Calu3 (cell line): ENCODE measurements at regions not wholly inside any gene's neighbourhood (a gene's known extent, or its start where the extent isn't known, plus 50 kb on each side); places are given as distances from the start of the nearest gene placed in this dataset.

Experiments
- BruUV-seq: library from RNA; stranded (reverse); fragments of 400-500 nt; replicated peaks from 2 replicates; lab custom pipeline; 2021; lab: Mats Ljungman, UMichigan
- CTCF ChIA-PET: fragments of 300-600 bp; sonication (Branson Sonifier 250); formaldehyde crosslinking; loops from one replicate; lab custom pipeline; 2022; ENCODE audit warnings: antibody characterized with exemption; lab: Charles Lee
- DNase-seq: peaks from one replicate; pipeline ENCODE4 v3.0.0; 2022
- H3K27ac Mint-ChIP-seq: one replicate; pipeline ENCODE4 v1.8.0; 2022; ENCODE audit warnings: mixed read lengths; ENCODE audit not compliant: unreplicated experiment
- H3K27me3 Mint-ChIP-seq: one replicate; pipeline ENCODE4 v1.8.0; 2022; ENCODE audit warnings: mixed read lengths; ENCODE audit not compliant: unreplicated experiment
- H3K36me3 Mint-ChIP-seq: one replicate; pipeline ENCODE4 v1.8.0; 2022; ENCODE audit warnings: mild to moderate bottlenecking, moderate library complexity, mixed read lengths; ENCODE audit not compliant: insufficient read depth, unreplicated experiment
- H3K4me1 Mint-ChIP-seq: one replicate; pipeline ENCODE4 v1.8.0; 2022; ENCODE audit warnings: mild to moderate bottlenecking, low read depth, mixed read lengths; ENCODE audit not compliant: unreplicated experiment
- H3K4me3 Mint-ChIP-seq: one replicate; pipeline ENCODE4 v1.8.0; 2022; ENCODE audit warnings: mild to moderate bottlenecking, low read depth, moderate library complexity, mixed read lengths; ENCODE audit not compliant: unreplicated experiment
- H3K9me3 Mint-ChIP-seq: one replicate; pipeline ENCODE4 v1.8.0; 2022; ENCODE audit warnings: low read depth, mixed read lengths; ENCODE audit not compliant: unreplicated experiment
- intact Hi-C: fragments of 100-400 bp; cut with micrococcal nuclease; formaldehyde crosslinking; loops from one replicate; pipeline ENCODE4 v1.10.0; 2022; ENCODE audit not compliant: unreplicated experiment
- TF ChIP-seq, protein P1 (sequence below): fragments of 200-600 bp; IDR thresholded peaks from one replicate; pipeline ENCODE4 v1.8.0; 2022; ENCODE audit warnings: antibody characterized with exemption; ENCODE audit not compliant: unreplicated experiment

DNA sequence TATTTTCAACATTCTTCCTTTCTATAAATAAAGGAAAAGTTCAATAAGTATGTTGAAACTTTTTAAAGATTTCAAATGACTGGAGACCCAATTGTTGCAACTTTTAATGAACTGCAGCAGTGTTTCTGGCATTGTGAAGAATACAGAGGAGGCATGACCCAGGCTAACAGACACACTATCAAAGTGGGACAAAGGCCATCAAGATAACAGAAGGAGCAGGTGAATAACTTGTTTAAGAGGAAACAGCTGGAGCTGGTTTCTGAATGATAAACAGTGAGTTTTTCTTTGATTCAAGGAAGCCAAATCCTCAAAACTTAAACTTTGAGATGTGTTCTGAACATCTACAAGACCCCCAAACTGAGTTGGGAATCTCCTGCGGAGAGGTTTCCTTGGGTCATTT is 734.6 kb downstream of the TLR4 start:
- Mint-ChIP-seq H3K27me3 (no peaks in the 10 kb centered on the region), H3K36me3 (no peaks in the 10 kb centered on the region), H3K4me3 (no peak overlapping the region), H3K9me3 (no peaks in the 10 kb centered on the region), H3K4me1 (no peaks in the 10 kb centered on the region), H3K27ac (no peak overlapping the region)
- BruUV-seq: no TSS peak
- intact Hi-C loops: no loop called here
- no peak for DNase-seq
- CTCF ChIA-PET: no interaction called here
- TF ChIP-seq, protein P1, sequence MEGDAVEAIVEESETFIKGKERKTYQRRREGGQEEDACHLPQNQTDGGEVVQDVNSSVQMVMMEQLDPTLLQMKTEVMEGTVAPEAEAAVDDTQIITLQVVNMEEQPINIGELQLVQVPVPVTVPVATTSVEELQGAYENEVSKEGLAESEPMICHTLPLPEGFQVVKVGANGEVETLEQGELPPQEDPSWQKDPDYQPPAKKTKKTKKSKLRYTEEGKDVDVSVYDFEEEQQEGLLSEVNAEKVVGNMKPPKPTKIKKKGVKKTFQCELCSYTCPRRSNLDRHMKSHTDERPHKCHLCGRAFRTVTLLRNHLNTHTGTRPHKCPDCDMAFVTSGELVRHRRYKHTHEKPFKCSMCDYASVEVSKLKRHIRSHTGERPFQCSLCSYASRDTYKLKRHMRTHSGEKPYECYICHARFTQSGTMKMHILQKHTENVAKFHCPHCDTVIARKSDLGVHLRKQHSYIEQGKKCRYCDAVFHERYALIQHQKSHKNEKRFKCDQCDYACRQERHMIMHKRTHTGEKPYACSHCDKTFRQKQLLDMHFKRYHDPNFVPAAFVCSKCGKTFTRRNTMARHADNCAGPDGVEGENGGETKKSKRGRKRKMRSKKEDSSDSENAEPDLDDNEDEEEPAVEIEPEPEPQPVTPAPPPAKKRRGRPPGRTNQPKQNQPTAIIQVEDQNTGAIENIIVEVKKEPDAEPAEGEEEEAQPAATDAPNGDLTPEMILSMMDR: no peak

DNA sequence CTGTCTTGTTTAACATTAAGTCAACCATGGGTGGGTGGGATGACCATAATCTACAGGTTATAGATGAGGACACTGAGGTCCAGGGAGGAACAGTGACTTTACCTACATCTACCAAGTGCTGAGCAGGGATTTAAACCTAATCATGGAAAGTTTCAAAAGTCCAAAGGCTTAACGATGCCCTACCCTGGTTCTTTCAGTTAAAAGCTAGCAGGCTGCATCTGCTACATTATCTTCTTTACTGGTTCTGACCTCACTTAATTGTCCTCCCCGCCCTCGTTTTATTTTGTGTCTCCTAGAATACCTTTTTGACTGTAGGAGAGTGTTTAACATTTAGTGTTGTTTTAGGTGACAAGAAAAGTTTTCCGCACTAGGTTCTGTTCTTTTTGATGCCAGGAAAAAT is 735.2 kb downstream of the TLR4 start:
- Mint-ChIP-seq H3K36me3 (no peaks in the 10 kb centered on the region), H3K4me1 (no peaks in the 10 kb centered on the region), H3K27ac (no peak overlapping the region), H3K27me3 (no peaks in the 10 kb centered on the region), H3K9me3 (no peaks in the 10 kb centered on the region), H3K4me3 (no peak overlapping the region)
- intact Hi-C loops: no loop called here
- TF ChIP-seq, protein P1: no peak
- no peak for DNase-seq
- CTCF ChIA-PET: no interaction called here
- BruUV-seq: no TSS peak

DNA sequence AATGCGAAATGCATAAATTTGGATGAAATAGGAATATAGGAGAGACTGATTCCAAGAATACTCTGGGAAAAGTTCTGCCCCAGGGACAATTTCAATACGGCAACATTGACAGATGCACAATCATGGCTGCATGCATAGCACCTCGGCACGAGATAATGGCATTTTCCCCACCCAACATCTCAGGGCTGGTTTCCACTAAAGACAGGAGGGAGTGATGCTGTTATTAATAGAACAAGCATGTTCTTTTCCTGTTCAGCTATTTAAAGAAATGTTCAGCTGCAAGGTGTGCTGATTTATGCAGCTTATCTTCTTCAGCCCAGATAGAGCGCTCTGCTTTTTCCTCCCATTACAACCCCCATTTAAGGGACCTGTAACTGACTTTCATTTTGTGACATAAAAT is 740.2 kb downstream of the TLR4 start:
- TF ChIP-seq, protein P1: no peak
- Mint-ChIP-seq H3K4me1 (no peaks in the 10 kb centered on the region), H3K9me3 (no peaks in the 10 kb centered on the region), H3K36me3 (no peaks in the 10 kb centered on the region), H3K27ac (no peak overlapping the region), H3K4me3 (no peak overlapping the region), H3K27me3 (no peaks in the 10 kb centered on the region)
- DNase-seq: no peak
- BruUV-seq: no TSS peak
- intact Hi-C loops: no loop called here
- CTCF ChIA-PET: no interaction called here

GRCh38 chr9:118446943-118447639 is 742.9 kb downstream of the TLR4 start:
- TF ChIP-seq, protein P1: no peak
- no TSS peak for BruUV-seq
- intact Hi-C loops: no loop called here
- no peaks in the 10 kb centered on the region for H3K27me3 Mint-ChIP-seq
- no peaks in the 10 kb centered on the region for H3K9me3 Mint-ChIP-seq
- no peak for DNase-seq
- H3K36me3 Mint-ChIP-seq: no peaks in the 10 kb centered on the region
- CTCF ChIA-PET: no interaction called here
- H3K27ac Mint-ChIP-seq: no peak overlapping the region
- no peak overlapping the region for H3K4me3 Mint-ChIP-seq
- H3K4me1 Mint-ChIP-seq: no peaks in the 10 kb centered on the region
